ENCODE measurements at regions not wholly inside any gene's neighbourhood (a gene's known extent, or its start where the extent isn't known, plus 50 kb on each side); places are given as distances from the start of the nearest gene placed in this dataset.

DNA sequence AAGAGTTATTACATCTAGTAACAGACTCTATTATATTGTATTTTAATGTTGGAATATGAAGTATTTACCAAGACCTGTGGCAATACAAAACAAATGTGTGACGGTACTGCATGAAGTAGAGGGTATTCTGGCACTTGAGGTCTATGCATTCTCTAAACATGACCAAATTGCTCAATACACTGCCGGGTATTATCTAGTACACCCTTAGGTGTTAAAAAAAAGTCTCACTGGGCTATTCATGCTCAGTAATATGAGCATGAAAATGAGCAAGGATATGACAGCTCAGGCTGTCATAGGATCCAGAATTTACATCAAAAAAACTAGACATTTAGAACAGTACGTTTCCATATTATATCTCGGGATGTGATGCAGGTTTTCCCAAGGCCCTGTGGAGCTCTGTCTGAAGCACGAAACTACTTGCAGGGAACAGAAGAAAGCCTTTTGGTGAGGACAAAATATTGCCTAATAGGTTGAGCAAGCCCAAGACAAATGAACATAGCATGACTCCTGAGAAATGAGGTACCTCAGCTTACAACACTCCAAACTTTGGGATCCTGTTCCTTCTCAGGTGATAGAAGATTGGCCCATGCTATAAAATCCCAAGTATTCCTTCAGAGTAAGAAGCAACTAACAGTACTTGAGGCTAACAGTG lies 74.1 kb upstream of the MAOA start:
- Histone ChIP-seq H3K27ac (ENCODE audit: insufficient read depth, low read length) (no peak overlapping the region), H3K4me3 (replicated peaks in 1 of 4; ENCODE audit: control extremely low read depth in 1 of 4, insufficient read depth in 1 of 4, low read depth in 3 of 4, low read length in 4 of 4) (no peak overlapping the region), H3K4me2 (ENCODE audit: extremely low read depth, insufficient read depth, low read length) (no peak overlapping the region), H3K9me3 (ENCODE audit: control insufficient read depth, insufficient read depth, low read depth, low read length) (no peaks in the 10 kb centered on the region), H3K79me2 (ENCODE audit: control insufficient read depth, insufficient read depth, low read length) (no peaks in the 10 kb centered on the region), H3K27me3 (ENCODE audit: control insufficient read depth, insufficient read depth, low read length) (no peaks in the 10 kb centered on the region), H3K9ac (ENCODE audit: insufficient read depth, low read length) (no peak overlapping the region), H3K4me1 (ENCODE audit: control insufficient read depth, extremely low read depth, insufficient read depth, low read length) (no peaks in the 10 kb centered on the region), H3K36me3 (ENCODE audit: control insufficient read depth, insufficient read depth, low read length) (no peaks in the 10 kb centered on the region), H4K20me1 (ENCODE audit: control insufficient read depth, extremely low read depth, insufficient read depth, low read length) (no peaks in the 10 kb centered on the region), H2AFZ (ENCODE audit: low read length) (no peak overlapping the region)
- DNase-seq (ENCODE audit: low read depth in 2 of 2), result no peak
- TF ChIP-seq, protein P1, sequence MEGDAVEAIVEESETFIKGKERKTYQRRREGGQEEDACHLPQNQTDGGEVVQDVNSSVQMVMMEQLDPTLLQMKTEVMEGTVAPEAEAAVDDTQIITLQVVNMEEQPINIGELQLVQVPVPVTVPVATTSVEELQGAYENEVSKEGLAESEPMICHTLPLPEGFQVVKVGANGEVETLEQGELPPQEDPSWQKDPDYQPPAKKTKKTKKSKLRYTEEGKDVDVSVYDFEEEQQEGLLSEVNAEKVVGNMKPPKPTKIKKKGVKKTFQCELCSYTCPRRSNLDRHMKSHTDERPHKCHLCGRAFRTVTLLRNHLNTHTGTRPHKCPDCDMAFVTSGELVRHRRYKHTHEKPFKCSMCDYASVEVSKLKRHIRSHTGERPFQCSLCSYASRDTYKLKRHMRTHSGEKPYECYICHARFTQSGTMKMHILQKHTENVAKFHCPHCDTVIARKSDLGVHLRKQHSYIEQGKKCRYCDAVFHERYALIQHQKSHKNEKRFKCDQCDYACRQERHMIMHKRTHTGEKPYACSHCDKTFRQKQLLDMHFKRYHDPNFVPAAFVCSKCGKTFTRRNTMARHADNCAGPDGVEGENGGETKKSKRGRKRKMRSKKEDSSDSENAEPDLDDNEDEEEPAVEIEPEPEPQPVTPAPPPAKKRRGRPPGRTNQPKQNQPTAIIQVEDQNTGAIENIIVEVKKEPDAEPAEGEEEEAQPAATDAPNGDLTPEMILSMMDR (conservative IDR thresholded peaks at IDR 0.05 in 1 of 2, IDR thresholded peaks at IDR 0.05 in 1 of 2; ENCODE audit: low read depth in 1 of 2, low read length in 2 of 2), result no peak
- no peak for TF ChIP-seq EZH2 (IDR thresholded peaks at IDR 0.05; ENCODE audit: low read length, missing control alignments)

GRCh38 chrX:43582540-43582913 lies 73.6 kb upstream of the MAOA start:
- TF ChIP-seq EZH2 (IDR thresholded peaks at IDR 0.05; ENCODE audit: low read length, missing control alignments), result no peak
- TF ChIP-seq, protein P1 (conservative IDR thresholded peaks at IDR 0.05 in 1 of 2, IDR thresholded peaks at IDR 0.05 in 1 of 2; ENCODE audit: low read depth in 1 of 2, low read length in 2 of 2), result no peak
- H3K79me2 ChIP-seq (ENCODE audit: control insufficient read depth, insufficient read depth, low read length), result no peaks in the 10 kb centered on the region

DNA sequence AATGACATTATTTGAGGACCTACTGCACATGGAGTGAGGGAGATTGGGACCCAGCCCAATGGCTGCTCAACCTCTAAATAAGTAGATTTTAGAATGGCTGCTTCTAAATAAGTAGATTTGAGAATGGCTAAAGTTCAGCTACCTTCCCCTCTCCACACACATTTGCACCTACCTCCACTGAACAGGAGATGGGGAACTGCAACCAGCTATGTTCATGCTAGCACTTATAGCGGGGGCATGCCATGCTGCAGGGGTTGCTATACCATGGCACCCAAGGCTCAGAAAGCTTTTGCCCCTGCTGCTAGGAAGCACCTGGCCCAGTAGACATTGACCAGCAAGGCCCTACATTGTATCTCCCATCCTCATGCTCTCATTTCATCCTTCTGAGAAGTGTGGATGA lies 70.2 kb upstream of the MAOA start:
- no peaks in the 10 kb centered on the region for H3K9me3 ChIP-seq (ENCODE audit: control insufficient read depth, insufficient read depth, low read depth, low read length)
- no peak overlapping the region for H3K4me2 ChIP-seq (ENCODE audit: extremely low read depth, insufficient read depth, low read length)
- no peak for DNase-seq (ENCODE audit: low read depth in 2 of 2)
- H3K27ac ChIP-seq (ENCODE audit: insufficient read depth, low read length), result no peak overlapping the region
- no peak overlapping the region for H2AFZ ChIP-seq (ENCODE audit: low read length)
- H3K36me3 ChIP-seq (ENCODE audit: control insufficient read depth, insufficient read depth, low read length), result no peaks in the 10 kb centered on the region
- no peaks in the 10 kb centered on the region for H4K20me1 ChIP-seq (ENCODE audit: control insufficient read depth, extremely low read depth, insufficient read depth, low read length)
- TF ChIP-seq, protein P1 (conservative IDR thresholded peaks at IDR 0.05 in 1 of 2, IDR thresholded peaks at IDR 0.05 in 1 of 2; ENCODE audit: low read depth in 1 of 2, low read length in 2 of 2), result no peak
- no peak for TF ChIP-seq EZH2 (IDR thresholded peaks at IDR 0.05; ENCODE audit: low read length, missing control alignments)
- H3K9ac ChIP-seq (ENCODE audit: insufficient read depth, low read length), result no peak overlapping the region
- no peaks in the 10 kb centered on the region for H3K79me2 ChIP-seq (ENCODE audit: control insufficient read depth, insufficient read depth, low read length)
- no peaks in the 10 kb centered on the region for H3K27me3 ChIP-seq (ENCODE audit: control insufficient read depth, insufficient read depth, low read length)
- H3K4me3 ChIP-seq (replicated peaks in 1 of 4; ENCODE audit: control extremely low read depth in 1 of 4, insufficient read depth in 1 of 4, low read depth in 3 of 4, low read length in 4 of 4), result no peak overlapping the region
- H3K4me1 ChIP-seq (ENCODE audit: control insufficient read depth, extremely low read depth, insufficient read depth, low read length), result no peaks in the 10 kb centered on the region

More at GRCh38 chrX:43582540-43582913, 73.6 kb upstream of the MAOA start:
- Histone ChIP-seq H3K4me1 (ENCODE audit: control insufficient read depth, extremely low read depth, insufficient read depth, low read length) (no peaks in the 10 kb centered on the region), H3K4me2 (ENCODE audit: extremely low read depth, insufficient read depth, low read length) (no peak overlapping the region), H3K4me3 (replicated peaks in 1 of 4; ENCODE audit: control extremely low read depth in 1 of 4, insufficient read depth in 1 of 4, low read depth in 3 of 4, low read length in 4 of 4) (no peak overlapping the region), H3K27me3 (ENCODE audit: control insufficient read depth, insufficient read depth, low read length) (no peaks in the 10 kb centered on the region), H4K20me1 (ENCODE audit: control insufficient read depth, extremely low read depth, insufficient read depth, low read length) (no peaks in the 10 kb centered on the region), H3K9ac (ENCODE audit: insufficient read depth, low read length) (no peak overlapping the region), H3K36me3 (ENCODE audit: control insufficient read depth, insufficient read depth, low read length) (no peaks in the 10 kb centered on the region), H3K9me3 (ENCODE audit: control insufficient read depth, insufficient read depth, low read depth, low read length) (no peaks in the 10 kb centered on the region), H3K27ac (ENCODE audit: insufficient read depth, low read length) (no peak overlapping the region), H2AFZ (ENCODE audit: low read length) (no peak overlapping the region)
- no peak for DNase-seq (ENCODE audit: low read depth in 2 of 2)
